ENCODE measurements at regions not wholly inside any gene's neighbourhood (a gene's known extent, or its start where the extent isn't known, plus 50 kb on each side); places are given as distances from the start of the nearest gene placed in this dataset.
"Not testable (repeated sequence)": the region's sequence is repeated elsewhere in the genome, so short reads cannot be mapped to it uniquely, and the experiment has no call there.

DNA sequence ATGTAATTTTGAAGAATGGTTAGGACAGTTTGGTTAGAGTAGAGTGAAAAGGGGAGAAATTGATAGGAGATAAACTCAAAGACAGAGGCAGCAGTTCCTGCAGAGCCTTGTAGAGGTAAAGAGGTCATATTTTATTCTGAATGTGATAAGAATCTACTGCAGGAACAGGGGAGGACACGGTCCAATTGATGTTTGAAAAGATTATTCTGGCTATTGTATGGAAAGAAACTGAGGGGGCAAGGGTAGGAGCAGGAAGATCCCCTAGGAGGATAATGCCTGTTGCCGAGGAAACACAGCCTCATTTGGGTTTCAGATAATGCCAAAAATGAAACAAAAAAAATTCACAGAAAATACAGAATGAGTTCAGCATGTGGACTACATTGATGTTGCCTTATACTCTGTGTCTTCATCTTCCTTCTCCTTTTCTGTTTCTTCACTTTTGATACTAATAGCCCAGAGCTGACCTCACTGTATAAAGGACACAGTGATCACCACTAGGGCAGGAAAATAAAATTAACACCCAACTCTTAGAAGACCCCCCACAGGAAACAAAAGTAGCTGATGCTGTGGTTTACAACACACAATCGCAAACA lies 454.6 kb upstream of the UBE2E2 start:
- Histone ChIP-seq H3K36me3 (ENCODE audit: insufficient read depth) (no peaks in the 10 kb centered on the region), H3K27ac (ENCODE audit: low read depth) (no peak overlapping the region), H3K4me1 (ENCODE audit: insufficient read depth) (no peaks in the 10 kb centered on the region), H3K4me3 (ENCODE audit: low read depth, low read length) (no peak overlapping the region)
- 49% methylated on average over 3 of the region's 3 CpGs for WGBS
- no peak for DNase-seq (ENCODE audit: extremely low spot score)

DNA sequence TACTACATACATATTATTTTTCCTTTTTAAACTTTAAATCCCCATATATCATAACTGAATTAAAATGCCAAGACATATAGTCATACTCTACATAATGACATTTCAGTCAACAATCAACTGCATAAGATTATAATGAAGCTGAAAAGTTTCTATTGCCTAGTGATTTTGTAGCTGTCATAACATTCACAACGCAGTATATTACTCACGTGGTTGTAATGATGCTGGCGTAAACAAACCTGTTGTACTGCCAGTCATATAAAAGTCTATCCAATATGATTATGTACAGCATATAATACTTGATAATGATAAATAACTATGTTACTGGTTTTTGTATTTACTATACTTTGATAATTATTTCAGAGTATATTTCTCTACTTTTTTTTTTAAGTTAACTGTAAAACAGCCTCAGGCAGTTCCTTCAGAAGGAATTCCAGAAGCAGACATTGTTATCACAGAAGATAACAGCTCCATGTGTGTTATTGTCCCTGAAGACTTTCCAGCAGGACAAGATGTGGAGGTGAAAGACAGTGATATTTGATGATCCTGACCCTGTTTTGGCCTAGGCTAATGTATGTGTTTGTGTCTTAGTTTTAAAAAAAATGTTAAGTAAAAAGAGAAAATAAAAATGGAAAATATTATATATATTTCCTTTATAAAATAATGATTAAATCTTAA lies 443.4 kb upstream of the UBE2E2 start:
- Histone ChIP-seq H3K27ac (ENCODE audit: low read depth) (no peak overlapping the region), H3K4me3 (ENCODE audit: low read depth, low read length) (no peak overlapping the region), H3K4me1 (ENCODE audit: insufficient read depth) (no peaks in the 10 kb centered on the region), H3K36me3 (ENCODE audit: insufficient read depth) (no peaks in the 10 kb centered on the region)
- no peak for DNase-seq (ENCODE audit: extremely low spot score)
- 63% methylated on average over 3 of the region's 3 CpGs for WGBS

DNA sequence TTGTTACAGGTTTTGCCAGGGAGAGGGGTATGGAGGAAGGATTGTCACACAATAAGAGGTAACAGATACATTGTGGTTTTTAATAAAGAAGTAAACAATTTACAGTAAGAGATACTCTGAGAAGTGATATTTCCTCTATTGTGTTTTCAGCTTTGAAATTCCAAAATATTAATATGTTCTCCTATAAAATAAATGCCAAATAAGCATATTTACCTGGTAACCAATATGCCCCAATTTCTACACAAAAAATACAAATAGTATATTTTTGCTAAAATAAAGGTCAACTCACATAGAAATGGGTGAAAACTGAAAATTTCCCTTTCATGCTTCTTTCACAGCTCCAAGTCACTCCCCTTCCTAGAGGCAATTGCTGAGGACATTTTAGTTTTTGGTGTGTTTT lies 437.4 kb upstream of the UBE2E2 start:
- H3K4me3 ChIP-seq (ENCODE audit: low read depth, low read length): no peak overlapping the region
- H3K4me1 ChIP-seq (ENCODE audit: insufficient read depth): no peaks in the 10 kb centered on the region
- no peak for DNase-seq (ENCODE audit: extremely low spot score)
- H3K36me3 ChIP-seq (ENCODE audit: insufficient read depth): no peaks in the 10 kb centered on the region
- H3K27ac ChIP-seq (ENCODE audit: low read depth): no peak overlapping the region

DNA sequence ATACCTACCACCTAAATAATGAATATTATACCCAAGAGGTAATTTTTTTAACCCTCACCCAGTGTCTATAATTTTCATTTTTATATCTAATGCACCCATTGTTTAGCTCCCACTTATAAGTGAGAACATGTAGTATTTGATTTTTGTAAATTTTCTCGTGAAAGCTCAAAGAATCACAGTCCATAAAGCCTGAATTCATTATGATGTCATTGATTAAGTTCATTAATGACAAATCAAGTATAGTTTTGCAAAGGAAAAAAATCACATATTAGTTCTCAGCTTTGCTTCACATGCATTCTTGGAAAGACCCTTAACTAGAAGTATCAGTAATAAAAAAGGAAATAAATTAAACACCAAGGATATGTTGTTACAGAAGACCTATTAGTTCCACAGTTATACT lies 425.3 kb upstream of the UBE2E2 start:
- H3K36me3 ChIP-seq (ENCODE audit: insufficient read depth): no peaks in the 10 kb centered on the region
- no peak for DNase-seq (ENCODE audit: extremely low spot score)
- 84% methylated on average over 1 of the region's 1 CpG for WGBS
- H3K4me1 ChIP-seq (ENCODE audit: insufficient read depth): no peaks in the 10 kb centered on the region
- no peak overlapping the region for H3K27ac ChIP-seq (ENCODE audit: low read depth)
- no peak overlapping the region for H3K4me3 ChIP-seq (ENCODE audit: low read depth, low read length)

DNA sequence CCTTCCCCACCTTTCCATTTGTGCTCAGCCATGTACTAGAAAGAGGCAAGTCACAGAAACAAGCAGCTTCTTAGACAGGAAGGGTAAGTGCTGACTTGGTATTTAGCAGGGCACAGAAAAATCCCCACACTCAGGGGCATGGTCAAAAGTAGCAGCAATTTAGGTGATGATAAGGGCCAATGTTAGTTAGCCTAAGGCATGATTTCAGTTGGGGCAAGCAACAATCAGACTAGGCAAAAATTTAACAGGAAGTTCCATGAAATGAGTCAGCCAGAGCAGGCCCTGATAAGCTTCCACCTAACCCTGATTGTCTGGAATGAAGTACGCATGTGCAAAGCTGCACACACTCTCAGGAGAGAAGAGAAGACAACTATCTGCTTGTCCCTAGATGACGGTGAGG lies 423.4 kb upstream of the UBE2E2 start:
- no peaks in the 10 kb centered on the region for H3K4me1 ChIP-seq (ENCODE audit: insufficient read depth)
- no peak overlapping the region for H3K4me3 ChIP-seq (ENCODE audit: low read depth, low read length)
- no peaks in the 10 kb centered on the region for H3K36me3 ChIP-seq (ENCODE audit: insufficient read depth)
- WGBS: 79% methylated on average over 2 of the region's 2 CpGs
- H3K27ac ChIP-seq (ENCODE audit: low read depth): no peak overlapping the region
- DNase-seq (ENCODE audit: extremely low spot score): no peak

DNA sequence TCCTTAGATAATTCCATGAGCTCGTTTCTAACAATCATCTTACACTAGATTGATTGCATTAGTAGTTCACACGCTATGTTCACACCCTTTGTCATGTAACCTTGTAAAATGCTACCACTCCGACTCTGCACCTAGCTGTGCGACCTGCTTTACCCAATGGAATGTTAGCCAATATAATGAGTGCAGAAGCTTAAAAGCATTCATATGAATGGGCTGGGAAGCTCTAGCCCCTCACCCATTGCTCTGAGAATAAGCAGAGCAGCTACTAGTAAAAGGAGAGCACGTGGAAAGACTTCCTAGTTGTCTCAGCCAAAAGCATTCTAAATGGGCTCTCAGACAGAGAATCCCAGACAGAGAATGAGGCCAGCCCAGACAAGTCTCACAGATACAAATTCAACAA lies 410.6 kb upstream of the UBE2E2 start:
- Histone ChIP-seq H3K4me3 (ENCODE audit: low read depth, low read length) (no peak overlapping the region), H3K36me3 (ENCODE audit: insufficient read depth) (no peaks in the 10 kb centered on the region), H3K4me1 (ENCODE audit: insufficient read depth) (no peaks in the 10 kb centered on the region), H3K27ac (ENCODE audit: low read depth) (no peak overlapping the region)
- 73% methylated on average over 5 of the region's 5 CpGs for WGBS
- DNase-seq (ENCODE audit: extremely low spot score): no peak

DNA sequence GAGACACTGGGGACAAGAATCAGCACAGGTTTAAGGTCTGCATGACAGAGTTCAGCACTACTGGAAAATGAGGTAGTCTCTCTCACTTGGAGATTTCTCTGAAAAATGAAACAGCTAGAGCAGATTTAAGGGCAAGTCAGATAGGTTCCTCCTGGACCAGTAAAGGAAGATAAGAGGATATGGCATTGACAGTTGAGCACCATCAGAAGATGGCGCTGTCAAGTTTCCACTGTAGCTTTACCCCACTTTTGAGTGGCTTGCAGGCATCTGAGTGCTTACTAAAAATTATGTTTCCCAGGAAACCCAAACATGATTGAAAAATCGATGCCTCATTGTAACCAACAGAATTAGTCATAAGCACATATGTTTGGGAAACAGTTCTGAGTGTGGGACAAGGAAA lies 407.2 kb upstream of the UBE2E2 start:
- H3K4me1 ChIP-seq (ENCODE audit: insufficient read depth): no peaks in the 10 kb centered on the region
- H3K27ac ChIP-seq (ENCODE audit: low read depth): no peak overlapping the region
- H3K4me3 ChIP-seq (ENCODE audit: low read depth, low read length): no peak overlapping the region
- WGBS: 89% methylated on average over 2 of the region's 2 CpGs
- H3K36me3 ChIP-seq (ENCODE audit: insufficient read depth): no peaks in the 10 kb centered on the region
- DNase-seq (ENCODE audit: extremely low spot score): no peak

DNA sequence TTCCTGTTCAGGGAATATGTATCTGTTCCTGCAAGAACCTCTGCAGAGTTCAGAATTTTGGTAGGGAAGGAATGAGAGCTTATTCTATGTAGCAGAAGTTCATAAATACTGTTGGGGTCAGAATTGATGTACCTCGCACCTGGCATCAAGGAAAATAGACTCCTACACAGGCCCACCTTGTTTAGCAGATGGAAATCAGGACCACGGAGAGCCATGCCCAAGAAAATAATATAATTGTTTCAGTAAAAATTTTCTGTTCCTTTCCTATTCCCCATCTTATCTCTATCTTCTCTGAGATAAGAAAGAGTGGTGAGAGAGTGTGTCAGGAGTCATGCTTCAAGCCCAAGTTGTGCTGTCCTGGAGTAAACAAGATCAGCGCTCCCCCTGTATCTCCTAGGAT lies 404.7 kb upstream of the UBE2E2 start:
- no peaks in the 10 kb centered on the region for H3K4me1 ChIP-seq (ENCODE audit: insufficient read depth)
- H3K36me3 ChIP-seq (ENCODE audit: insufficient read depth): no peaks in the 10 kb centered on the region
- DNase-seq (ENCODE audit: extremely low spot score): no peak
- no peak overlapping the region for H3K4me3 ChIP-seq (ENCODE audit: low read depth, low read length)
- 79% methylated on average over 3 of the region's 3 CpGs for WGBS
- no peak overlapping the region for H3K27ac ChIP-seq (ENCODE audit: low read depth)

DNA sequence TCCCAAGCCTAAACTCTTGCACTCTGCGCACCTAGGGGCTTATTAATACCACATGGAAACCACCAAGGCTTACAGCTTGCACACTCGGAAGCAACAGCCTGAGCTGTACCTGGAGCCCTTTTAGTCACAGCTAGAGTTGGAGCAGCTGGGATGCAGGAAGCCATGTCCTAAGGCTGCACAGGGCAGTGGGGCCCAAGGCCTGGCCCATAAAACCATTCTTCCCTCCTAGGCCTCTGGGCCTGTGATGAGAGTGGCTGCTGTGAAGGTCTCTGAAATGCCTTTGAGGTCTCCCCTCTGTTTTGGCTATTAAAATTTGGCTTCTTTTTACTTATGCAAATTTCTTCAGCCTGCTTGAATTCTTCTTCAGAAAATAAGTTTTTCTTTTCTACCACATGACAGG lies 383.9 kb upstream of the UBE2E2 start:
- WGBS: 98% methylated on average over 2 of the region's 2 CpGs
- Histone ChIP-seq H3K4me3 (ENCODE audit: low read depth, low read length) (no peak overlapping the region), H3K4me1 (ENCODE audit: insufficient read depth) (no peaks in the 10 kb centered on the region), H3K27ac (ENCODE audit: low read depth) (no peak overlapping the region), H3K36me3 (ENCODE audit: insufficient read depth) (no peaks in the 10 kb centered on the region)
- no peak for DNase-seq (ENCODE audit: extremely low spot score)

DNA sequence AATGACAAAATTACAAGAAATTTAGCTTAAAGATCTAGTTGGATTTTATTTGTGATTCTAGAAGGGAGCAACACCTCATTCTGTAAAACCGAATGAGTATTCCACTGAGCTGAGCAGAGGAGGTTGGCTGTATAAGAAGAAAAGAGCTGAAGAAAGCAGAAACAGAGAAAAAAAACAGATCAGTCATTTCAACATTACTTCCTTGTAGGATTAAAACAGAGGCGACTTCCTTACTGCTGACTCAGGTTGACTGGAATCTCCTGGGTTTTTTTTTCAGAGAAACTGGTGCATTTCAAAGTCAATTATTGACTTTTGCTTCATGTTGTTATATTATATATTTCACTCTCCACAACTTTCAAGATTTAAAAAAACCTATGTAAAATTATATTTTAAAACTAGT lies 368.1 kb upstream of the UBE2E2 start:
- 37% methylated on average over 2 of the region's 2 CpGs for WGBS
- H3K4me1 ChIP-seq (ENCODE audit: insufficient read depth): no peaks in the 10 kb centered on the region
- no peak overlapping the region for H3K27ac ChIP-seq (ENCODE audit: low read depth)
- H3K4me3 ChIP-seq (ENCODE audit: low read depth, low read length): no peak overlapping the region
- no peak for DNase-seq (ENCODE audit: extremely low spot score)
- H3K36me3 ChIP-seq (ENCODE audit: insufficient read depth): no peaks in the 10 kb centered on the region

DNA sequence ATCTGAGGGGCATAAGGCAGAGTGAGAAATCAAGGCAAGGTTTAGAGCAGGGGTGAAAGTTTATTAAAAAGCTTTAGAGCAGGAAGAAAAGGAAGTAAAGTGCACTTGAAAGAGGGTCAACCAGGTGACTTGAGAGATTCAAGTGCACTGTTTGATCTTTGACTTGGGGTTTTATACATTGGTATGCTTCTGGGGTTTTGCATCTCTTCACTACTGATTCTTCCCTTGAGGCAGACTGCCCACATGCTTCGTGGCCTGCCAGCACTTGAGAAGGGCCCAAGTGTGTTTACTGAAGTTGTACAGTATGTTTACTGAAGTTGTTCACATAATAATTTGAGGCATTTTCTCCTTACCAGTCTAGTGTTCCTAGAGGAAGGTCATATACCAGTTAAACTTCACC lies 367.0 kb upstream of the UBE2E2 start:
- no peaks in the 10 kb centered on the region for H3K4me1 ChIP-seq (ENCODE audit: insufficient read depth)
- H3K4me3 ChIP-seq (ENCODE audit: low read depth, low read length): no peak overlapping the region
- WGBS: 47% methylated on average over 1 of the region's 1 CpG
- no peaks in the 10 kb centered on the region for H3K36me3 ChIP-seq (ENCODE audit: insufficient read depth)
- H3K27ac ChIP-seq (ENCODE audit: low read depth): no peak overlapping the region
- DNase-seq (ENCODE audit: extremely low spot score): no peak

DNA sequence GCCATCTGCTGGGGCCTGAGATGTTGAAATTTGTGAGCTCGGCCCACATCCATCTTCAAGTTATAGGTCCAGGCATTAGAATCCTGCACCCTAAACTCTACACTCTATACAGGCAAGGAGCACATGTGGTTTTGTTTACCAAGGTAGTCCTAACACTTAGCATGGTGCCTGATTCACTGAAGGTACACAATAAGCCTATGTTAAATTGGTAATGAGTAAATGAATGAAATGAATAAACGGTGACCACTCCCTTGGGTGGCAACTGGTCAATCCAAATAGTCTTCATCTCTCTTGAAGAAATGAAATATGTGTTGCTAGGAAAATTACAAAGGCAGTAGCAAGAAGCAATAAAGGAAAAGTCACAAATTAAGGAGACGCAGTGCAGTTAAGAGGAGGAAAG lies 359.3 kb upstream of the UBE2E2 start:
- WGBS: 93% methylated on average over 3 of the region's 3 CpGs
- no peak overlapping the region for H3K27ac ChIP-seq (ENCODE audit: low read depth)
- H3K4me3 ChIP-seq (ENCODE audit: low read depth, low read length): no peak overlapping the region

DNA sequence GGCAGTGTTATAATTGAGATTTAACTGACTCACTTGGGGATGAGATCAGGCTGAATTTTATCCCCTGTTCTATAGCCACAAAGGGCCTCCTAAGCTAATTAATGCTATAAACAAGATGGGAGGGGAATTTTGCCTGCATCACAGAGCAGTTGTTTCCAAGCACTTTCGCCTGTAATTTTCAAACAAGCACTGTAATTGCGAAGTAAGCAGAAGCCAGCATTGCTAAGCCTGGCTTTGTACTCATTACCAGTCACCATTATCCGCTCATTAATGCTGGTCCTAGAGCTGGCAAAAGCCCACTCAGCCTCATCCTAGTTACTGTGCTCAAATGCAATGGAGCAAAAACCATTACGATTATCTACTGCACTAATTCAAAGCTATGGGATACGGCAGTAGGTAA lies 356.6 kb upstream of the UBE2E2 start:
- Histone ChIP-seq H3K4me1 (ENCODE audit: insufficient read depth) (no peaks in the 10 kb centered on the region), H3K36me3 (ENCODE audit: insufficient read depth) (no peaks in the 10 kb centered on the region), H3K4me3 (ENCODE audit: low read depth, low read length) (no peak overlapping the region), H3K27ac (ENCODE audit: low read depth) (no peak overlapping the region)
- DNase-seq (ENCODE audit: extremely low spot score): no peak
- WGBS: 86% methylated on average over 5 of the region's 5 CpGs

More for the DNA sequence above, 359.3 kb upstream of the UBE2E2 start:
- DNase-seq (ENCODE audit: extremely low spot score): no peak
- H3K36me3 ChIP-seq (ENCODE audit: insufficient read depth): no peaks in the 10 kb centered on the region
- no peaks in the 10 kb centered on the region for H3K4me1 ChIP-seq (ENCODE audit: insufficient read depth)

DNA sequence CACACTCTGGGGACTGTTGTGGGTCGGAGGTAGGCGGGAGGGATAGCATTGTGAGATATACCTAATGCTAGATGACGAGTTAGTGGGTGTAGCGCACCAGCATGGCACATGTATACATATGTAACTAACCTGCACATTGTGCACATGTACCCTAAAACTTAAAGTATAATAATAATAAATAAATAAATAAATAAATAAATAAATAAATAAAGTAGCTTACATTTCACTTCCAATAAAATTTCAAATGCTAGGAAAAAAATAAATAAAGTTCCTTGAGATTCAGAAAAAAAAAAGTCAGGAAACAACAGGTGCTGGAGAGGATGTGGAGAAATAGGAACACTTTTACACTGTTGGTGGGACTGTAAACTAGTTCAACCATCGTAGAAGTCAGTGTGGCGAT lies 353.5 kb upstream of the UBE2E2 start:
- WGBS: 92% methylated on average over 4 of the region's 6 CpGs
- H3K36me3 ChIP-seq (ENCODE audit: insufficient read depth); H3K4me1 ChIP-seq (ENCODE audit: insufficient read depth); H3K4me3 ChIP-seq (ENCODE audit: low read depth, low read length); H3K27ac ChIP-seq (ENCODE audit: low read depth); DNase-seq (ENCODE audit: extremely low spot score): not testable (repeated sequence)

DNA sequence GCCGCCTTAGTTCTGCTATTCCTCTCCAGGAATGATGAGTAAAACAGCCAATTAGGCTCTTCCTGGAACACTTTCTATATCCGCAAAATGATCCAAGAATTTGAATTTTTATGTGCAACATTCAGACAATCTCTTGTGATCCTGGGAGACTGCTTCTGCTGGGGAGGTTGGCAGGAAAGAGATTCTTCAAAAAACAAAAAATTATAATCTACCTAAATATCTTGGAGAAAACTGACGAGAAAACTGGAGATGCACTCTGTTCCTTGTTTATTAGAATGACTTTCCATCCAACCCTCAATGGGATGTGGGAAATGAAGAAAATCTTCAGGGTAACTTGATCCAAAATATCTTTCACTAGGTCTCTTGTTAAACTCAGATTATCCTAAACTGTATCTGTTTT lies 346.3 kb upstream of the UBE2E2 start:
- no peak overlapping the region for H3K4me3 ChIP-seq (ENCODE audit: low read depth, low read length)
- 81% methylated on average over 3 of the region's 3 CpGs for WGBS
- H3K4me1 ChIP-seq (ENCODE audit: insufficient read depth): no peaks in the 10 kb centered on the region

More for the DNA sequence above, 346.3 kb upstream of the UBE2E2 start:
- Histone ChIP-seq H3K27ac (ENCODE audit: low read depth) (no peak overlapping the region), H3K36me3 (ENCODE audit: insufficient read depth) (no peaks in the 10 kb centered on the region)
- no peak for DNase-seq (ENCODE audit: extremely low spot score)
